HG03280 (cell line): ENCODE measurements at regions not wholly inside any gene's neighbourhood (a gene's known extent, or its start where the extent isn't known, plus 50 kb on each side); places are given as distances from the start of the nearest gene placed in this dataset.

Experiments used
- ATAC-seq: cut with Tn5 transposase; IDR thresholded peaks from one replicate; pipeline ENCODE4 v1.9.1; 2021; ENCODE audit warnings: mild to moderate bottlenecking, moderate library complexity; ENCODE audit not compliant: unreplicated experiment

- no peak for ATAC-seq
Measured at GRCh38 chr3:159937561-159938166, 51.0 kb upstream of the IL12A start.

- ATAC-seq = no peak
Measured at GRCh38 chr3:159938714-159939113, 49.9 kb upstream of the IL12A start.
